Activated B cell treated with CpG ODN at 0.5 μM for 24 hours (primary cell): ENCODE measurements at regions not wholly inside any gene's neighbourhood (a gene's known extent, or its start where the extent isn't known, plus 50 kb on each side); places are given as distances from the start of the nearest gene placed in this dataset.
"Not testable (repeated sequence)": the region's sequence is repeated elsewhere in the genome, so short reads cannot be mapped to it uniquely, and the experiment has no call there.

Experiments used
- ATAC-seq: fragments of 200-7000 bp; cut with Tn5 transposase; one replicate; pipeline ENCODE4 v1.10.0; 2021; ENCODE audit warnings: low read depth, mild to moderate bottlenecking, moderate library complexity
- CTCF ChIA-PET: fragments of 350-600 bp; sonication (Branson Sonifier 250); formaldehyde crosslinking; loops from one replicate; lab custom pipeline; 2021; ENCODE audit warnings: antibody characterized with exemption; lab: Charles Lee
- POLR2A ChIA-PET: fragments of 350-600 bp; sonication (Branson Sonifier 250); formaldehyde crosslinking; loops from one replicate; lab custom pipeline; 2021; ENCODE audit warnings: antibody characterized with exemption; lab: Charles Lee
- DNase-seq: peaks from one replicate; pipeline ENCODE4 v3.0.0; 2022
- H3K27ac Mint-ChIP-seq: one replicate; pipeline ENCODE4 v1.8.0; 2020; ENCODE audit warnings: mixed read lengths
- H3K27me3 Mint-ChIP-seq: one replicate; pipeline ENCODE4 v1.8.0; 2021; ENCODE audit warnings: mixed read lengths
- H3K36me3 Mint-ChIP-seq: one replicate; pipeline ENCODE4 v1.8.0; 2021; ENCODE audit warnings: low read depth, mixed read lengths
- H3K4me1 Mint-ChIP-seq: one replicate; pipeline ENCODE4 v1.8.0; 2021; ENCODE audit warnings: mixed read lengths
- H3K4me3 Mint-ChIP-seq: one replicate; pipeline ENCODE4 v1.8.0; 2020; ENCODE audit warnings: mild to moderate bottlenecking, mixed read lengths
- H3K9me3 Mint-ChIP-seq: one replicate; pipeline ENCODE4 v1.8.0; 2020; ENCODE audit warnings: mixed read lengths
- CTCF ChIP-seq: fragments of 200-600 bp; IDR thresholded peaks from one replicate; pipeline ENCODE4 v1.8.0; 2022; ENCODE audit warnings: antibody characterized with exemption, mild to moderate bottlenecking
- intact Hi-C: fragments of 100-400 bp; cut with micrococcal nuclease; formaldehyde crosslinking; loops from one replicate; pipeline ENCODE4 v1.15.1; 2024

GRCh38 chr17:71502443-71502842, 618.4 kb upstream of the SOX9 start:
- intact Hi-C loops: no loop called here
- Mint-ChIP-seq H3K36me3 (no peaks in the 10 kb centered on the region), H3K27ac (no peak overlapping the region), H3K4me1 (no peaks in the 10 kb centered on the region), H3K27me3 (no peaks in the 10 kb centered on the region), H3K9me3 (no peaks in the 10 kb centered on the region), H3K4me3 (no peak overlapping the region)
- POLR2A ChIA-PET: no interaction called here
- CTCF ChIA-PET: no interaction called here
- DNase-seq: no peak
- ATAC-seq: no peak
- no peak for TF ChIP-seq CTCF

GRCh38 chr17:71503710-71504465, 616.9 kb upstream of the SOX9 start:
- no peaks in the 10 kb centered on the region for H3K4me1 Mint-ChIP-seq
- no peaks in the 10 kb centered on the region for H3K36me3 Mint-ChIP-seq
- ChIA-PET POLR2A (no interaction called here), CTCF (no interaction called here)
- H3K4me3 Mint-ChIP-seq: no peak overlapping the region
- no peaks in the 10 kb centered on the region for H3K27me3 Mint-ChIP-seq
- TF ChIP-seq CTCF: no peak
- ATAC-seq (no peak), DNase-seq (no peak)
- no peak overlapping the region for H3K27ac Mint-ChIP-seq
- intact Hi-C loops: no loop called here
- H3K9me3 Mint-ChIP-seq: no peaks in the 10 kb centered on the region

GRCh38 chr17:71505200-71505599, 615.6 kb upstream of the SOX9 start:
- no peaks in the 10 kb centered on the region for H3K4me1 Mint-ChIP-seq
- DNase-seq (no peak), ATAC-seq (no peak)
- no peak overlapping the region for H3K27ac Mint-ChIP-seq
- no peak overlapping the region for H3K4me3 Mint-ChIP-seq
- intact Hi-C loops: no loop called here
- POLR2A ChIA-PET: no interaction called here
- no peaks in the 10 kb centered on the region for H3K36me3 Mint-ChIP-seq
- TF ChIP-seq CTCF: no peak
- CTCF ChIA-PET: no interaction called here
- H3K27me3 Mint-ChIP-seq: no peaks in the 10 kb centered on the region
- H3K9me3 Mint-ChIP-seq: no peaks in the 10 kb centered on the region

GRCh38 chr17:71505981-71506380, 614.8 kb upstream of the SOX9 start:
- H3K4me1 Mint-ChIP-seq: no peaks in the 10 kb centered on the region
- intact Hi-C loops: no loop called here
- H3K9me3 Mint-ChIP-seq: no peaks in the 10 kb centered on the region
- H3K27me3 Mint-ChIP-seq: no peaks in the 10 kb centered on the region
- no peak overlapping the region for H3K27ac Mint-ChIP-seq
- ChIA-PET POLR2A (no interaction called here), CTCF (no interaction called here)
- DNase-seq: no peak
- ATAC-seq: no peak
- no peaks in the 10 kb centered on the region for H3K36me3 Mint-ChIP-seq
- TF ChIP-seq CTCF: no peak
- no peak overlapping the region for H3K4me3 Mint-ChIP-seq

- TF ChIP-seq CTCF: no peak
- Mint-ChIP-seq H3K4me1 (no peaks in the 10 kb centered on the region), H3K27ac (no peak overlapping the region), H3K9me3 (no peaks in the 10 kb centered on the region), H3K36me3 (no peaks in the 10 kb centered on the region), H3K27me3 (no peaks in the 10 kb centered on the region), H3K4me3 (no peak overlapping the region)
- DNase-seq: no peak
- CTCF ChIA-PET: no interaction called here
- POLR2A ChIA-PET: no interaction called here
- intact Hi-C loops: no loop called here
- no peak for ATAC-seq
Observed at GRCh38 chr17:71511266-71511995, 609.4 kb upstream of the SOX9 start.

- H3K27me3 Mint-ChIP-seq, H3K36me3 Mint-ChIP-seq, POLR2A ChIA-PET, DNase-seq, ATAC-seq, CTCF ChIA-PET, H3K27ac Mint-ChIP-seq, H3K4me1 Mint-ChIP-seq, H3K4me3 Mint-ChIP-seq, intact Hi-C loops, H3K9me3 Mint-ChIP-seq: not testable (repeated sequence)
Observed at GRCh38 chr17:71513725-71514124, 607.1 kb upstream of the SOX9 start.
